ENCODE measurements at regions not wholly inside any gene's neighbourhood (a gene's known extent, or its start where the extent isn't known, plus 50 kb on each side); places are given as distances from the start of the nearest gene placed in this dataset.

GRCh38 chr5:162990856-162991497, 446.4 kb upstream of the CCNG1 start:
- TF ChIP-seq CTCF (IDR thresholded peaks at IDR 0.05; ENCODE audit: poor library complexity, severe bottlenecking) (no peak), POLR2AphosphoS5 (IDR thresholded peaks at IDR 0.05) (no peak)

All from neural cell (in vitro differentiated cells).